Activated CD8-positive, alpha-beta memory T cell treated with anti-CD3 and anti-CD28 coated beads, Interleukin-2, amount 10 ng/mL, durations not matched to agents 7 days and 5 days (primary cell): ENCODE measurements at regions not wholly inside any gene's neighbourhood (a gene's known extent, or its start where the extent isn't known, plus 50 kb on each side); places are given as distances from the start of the nearest gene placed in this dataset.

Source experiments
- ATAC-seq: fragments of 150-1000 bp; cut with Tn5 transposase; one replicate; pipeline ENCODE4 v1.10.0; 2021; ENCODE audit warnings: moderate library complexity
- CTCF ChIA-PET: fragments of 350-600 bp; sonication (Branson Sonifier 250); formaldehyde crosslinking; loops from one replicate; lab custom pipeline; 2021; ENCODE audit warnings: antibody characterized with exemption; lab: Charles Lee
- DNase-seq: peaks from one replicate; pipeline ENCODE4 v3.0.0-alpha.2; 2020
- H3K27ac Mint-ChIP-seq: one replicate; pipeline ENCODE4 v1.8.0; 2021; ENCODE audit warnings: mild to moderate bottlenecking, mixed read lengths
- H3K27me3 Mint-ChIP-seq: one replicate; pipeline ENCODE4 v1.8.0; 2021; ENCODE audit warnings: mixed read lengths
- H3K36me3 Mint-ChIP-seq: one replicate; pipeline ENCODE4 v1.8.0; 2021; ENCODE audit warnings: mild to moderate bottlenecking, mixed read lengths
- H3K4me1 Mint-ChIP-seq: one replicate; pipeline ENCODE4 v1.8.0; 2021; ENCODE audit warnings: mixed read lengths
- H3K4me3 Mint-ChIP-seq: one replicate; pipeline ENCODE4 v1.8.0; 2021; ENCODE audit warnings: mild to moderate bottlenecking, moderate library complexity, mixed read lengths
- H3K9me3 Mint-ChIP-seq: one replicate; pipeline ENCODE4 v1.8.0; 2022; ENCODE audit warnings: low read depth, mixed read lengths

- CTCF ChIA-PET = no interaction called here
- Mint-ChIP-seq H3K27me3 (peaks cover 23% of the 10 kb centered on the region), H3K4me1 (no peaks in the 10 kb centered on the region), H3K4me3 (no peak overlapping the region), H3K36me3 (no peaks in the 10 kb centered on the region), H3K9me3 (no peaks in the 10 kb centered on the region), H3K27ac (no peak overlapping the region)
- ATAC-seq (no peak), DNase-seq (no peak)
Measured at GRCh38 chr2:94939349-94939748, 68.1 kb downstream of the TEKT4 start.

- no peak for ATAC-seq
- Mint-ChIP-seq H3K27me3 (peaks cover 8% of the 10 kb centered on the region), H3K9me3 (no peaks in the 10 kb centered on the region), H3K4me3 (no peak overlapping the region), H3K36me3 (no peaks in the 10 kb centered on the region), H3K27ac (no peak overlapping the region), H3K4me1 (no peaks in the 10 kb centered on the region)
- CTCF ChIA-PET = interaction anchor here (1.6 kb wide), 1 partner anchor 9 kb away, joined by 4 read pairs; no protein-coding TSS in a partner anchor
- no peak for DNase-seq
Measured at GRCh38 chr2:94947097-94948016, 76.1 kb downstream of the TEKT4 start.

GRCh38 chr2:94955702-94956101, 69.8 kb upstream of the MAL start:
- no peaks in the 10 kb centered on the region for H3K36me3 Mint-ChIP-seq
- CTCF ChIA-PET = interaction anchor here (1.3 to 2.4 kb wide), 4 partner anchors 31 to 160 kb away, joined by 3 to 9 read pairs (median 6); no protein-coding TSS in a partner anchor
- ATAC-seq = no peak
- DNase-seq = no peak
- no peaks in the 10 kb centered on the region for H3K4me1 Mint-ChIP-seq
- peaks cover 32% of the 10 kb centered on the region for H3K27me3 Mint-ChIP-seq
- H3K27ac Mint-ChIP-seq = no peak overlapping the region
- no peaks in the 10 kb centered on the region for H3K9me3 Mint-ChIP-seq
- H3K4me3 Mint-ChIP-seq = no peak overlapping the region

- Mint-ChIP-seq H3K4me3 (no peak overlapping the region), H3K27ac (no peak overlapping the region), H3K4me1 (no peaks in the 10 kb centered on the region), H3K27me3 (peaks cover 37% of the 10 kb centered on the region), H3K9me3 (no peaks in the 10 kb centered on the region), H3K36me3 (no peaks in the 10 kb centered on the region)
- ATAC-seq (peak; percentile 39), DNase-seq (no peak)
- CTCF ChIA-PET = interaction anchor here (0.8 to 2.4 kb wide), 19 partner anchors 9 to 202 kb away, joined by 3 to 11 read pairs (median 4); partner anchors contain the start of gene TEKT4
Measured at GRCh38 chr2:94956797-94957391, 68.6 kb upstream of the MAL start.

GRCh38 chr2:94958245-94958644, 67.3 kb upstream of the MAL start:
- Mint-ChIP-seq H3K4me3 (no peak overlapping the region), H3K27me3 (peaks cover 28% of the 10 kb centered on the region), H3K4me1 (no peaks in the 10 kb centered on the region), H3K27ac (no peak overlapping the region), H3K36me3 (no peaks in the 10 kb centered on the region), H3K9me3 (no peaks in the 10 kb centered on the region)
- ATAC-seq (no peak), DNase-seq (no peak)
- CTCF ChIA-PET = interaction anchor here (1.7 to 2.1 kb wide), 2 partner anchors 9 to 85 kb away, joined by 9 to 11 read pairs; no protein-coding TSS in a partner anchor

GRCh38 chr2:94960266-94960665, 65.2 kb upstream of the MAL start:
- Mint-ChIP-seq H3K4me3 (no peak overlapping the region), H3K36me3 (no peaks in the 10 kb centered on the region), H3K4me1 (no peaks in the 10 kb centered on the region), H3K27ac (no peak overlapping the region), H3K27me3 (peaks cover 31% of the 10 kb centered on the region), H3K9me3 (no peaks in the 10 kb centered on the region)
- CTCF ChIA-PET = no interaction called here
- ATAC-seq = no peak
- no peak for DNase-seq

- DNase-seq = no peak
- no peaks in the 10 kb centered on the region for H3K4me1 Mint-ChIP-seq
- peaks cover 31% of the 10 kb centered on the region for H3K27me3 Mint-ChIP-seq
- H3K4me3 Mint-ChIP-seq = no peak overlapping the region
- CTCF ChIA-PET = no interaction called here
- no peak overlapping the region for H3K27ac Mint-ChIP-seq
- H3K9me3 Mint-ChIP-seq = no peaks in the 10 kb centered on the region
- no peak for ATAC-seq
- H3K36me3 Mint-ChIP-seq = no peaks in the 10 kb centered on the region
Measured at GRCh38 chr2:94960751-94961150, 64.8 kb upstream of the MAL start.

GRCh38 chr2:94964193-94964592, 61.3 kb upstream of the MAL start:
- Mint-ChIP-seq H3K27ac (no peak overlapping the region), H3K9me3 (no peaks in the 10 kb centered on the region), H3K27me3 (peaks cover 34% of the 10 kb centered on the region), H3K4me1 (no peaks in the 10 kb centered on the region), H3K36me3 (no peaks in the 10 kb centered on the region), H3K4me3 (no peak overlapping the region)
- DNase-seq (no peak), ATAC-seq (no peak)
- CTCF ChIA-PET = no interaction called here

- Mint-ChIP-seq H3K9me3 (no peaks in the 10 kb centered on the region), H3K27ac (no peak overlapping the region), H3K36me3 (no peaks in the 10 kb centered on the region), H3K4me3 (no peak overlapping the region), H3K4me1 (no peaks in the 10 kb centered on the region), H3K27me3 (peaks cover 33% of the 10 kb centered on the region)
- DNase-seq (no peak), ATAC-seq (no peak)
- CTCF ChIA-PET = interaction anchor here (2.8 kb wide), 1 partner anchor 9 kb away, joined by 11 read pairs; no protein-coding TSS in a partner anchor
Measured at GRCh38 chr2:94966689-94967088, 58.8 kb upstream of the MAL start.

- Mint-ChIP-seq H3K4me1 (no peaks in the 10 kb centered on the region), H3K36me3 (no peaks in the 10 kb centered on the region), H3K9me3 (no peaks in the 10 kb centered on the region), H3K27me3 (peaks cover 30% of the 10 kb centered on the region), H3K27ac (no peak overlapping the region), H3K4me3 (no peak overlapping the region)
- ATAC-seq (no peak), DNase-seq (no peak)
- CTCF ChIA-PET = interaction anchor here (1.2 kb wide), 1 partner anchor 13 kb away, joined by 3 read pairs; no protein-coding TSS in a partner anchor
Measured at GRCh38 chr2:94970353-94970752, 55.2 kb upstream of the MAL start.
